Suprapubic skin (tissue), 4 donors: ENCODE measurements at regions not wholly inside any gene's neighbourhood (a gene's known extent, or its start where the extent isn't known, plus 50 kb on each side); places are given as distances from the start of the nearest gene placed in this dataset.

ENCODE experiments used
- EP300 ChIP-seq: sonication (generic); formaldehyde crosslinking; IDR thresholded peaks from one replicate; pipeline ENCODE4 v1.6.1; 2017; ENCODE audit warnings: antibody characterized with exemption
- POLR2A ChIP-seq, 2 donors: fragments of 450-650 bp; IDR thresholded peaks; one replicate each; pipeline ENCODE4 v1.6.1; 2017; ENCODE audit warnings: antibody characterized with exemption in 2 of 2, mild to moderate bottlenecking in 2 of 2, moderate library complexity in 2 of 2
- POLR2AphosphoS5 ChIP-seq, 3 donors: sonication (generic); formaldehyde crosslinking; IDR thresholded peaks; one replicate each; pipeline ENCODE4 v1.6.1; 2017; ENCODE audit warnings: antibody characterized with exemption in 3 of 3
- TF ChIP-seq, protein P1 (sequence below), 2 donors: fragments of 200-600 bp in 1 of 2; fragments of 450-650 bp in 1 of 2; sonication (generic) in 1 of 2; IDR thresholded peaks; one replicate each; pipeline ENCODE4 v1.5.1; 2016 to 2019; ENCODE audit warnings: antibody characterized with exemption in 2 of 2, mild to moderate bottlenecking in 1 of 2, moderate library complexity in 1 of 2

DNA sequence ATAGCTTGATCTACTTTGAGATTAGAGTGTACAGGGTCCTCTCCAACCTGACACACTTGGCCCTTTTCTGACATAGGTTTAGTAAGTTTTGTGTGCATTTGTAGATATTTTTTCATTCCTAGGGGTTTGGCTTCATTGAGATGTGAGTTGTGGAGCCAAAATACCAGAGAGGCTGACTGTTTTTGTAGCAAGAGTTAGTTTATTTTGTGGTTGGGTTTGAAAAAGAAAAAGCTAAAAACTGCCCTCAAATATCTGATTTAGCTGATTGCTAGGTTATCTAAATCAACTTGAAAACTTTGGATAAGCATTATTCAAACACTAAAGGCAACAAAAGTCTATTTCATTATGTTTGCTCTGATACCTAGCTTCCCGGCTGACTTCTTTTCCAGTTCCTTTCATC, 164.7 kb upstream of the CENPW start:
- TF ChIP-seq POLR2AphosphoS5 (IDR thresholded peaks at IDR 0.05) (no peak), POLR2A (IDR thresholded peaks at IDR 0.05) (no peak), EP300 (no peak)
- TF ChIP-seq, protein P1, sequence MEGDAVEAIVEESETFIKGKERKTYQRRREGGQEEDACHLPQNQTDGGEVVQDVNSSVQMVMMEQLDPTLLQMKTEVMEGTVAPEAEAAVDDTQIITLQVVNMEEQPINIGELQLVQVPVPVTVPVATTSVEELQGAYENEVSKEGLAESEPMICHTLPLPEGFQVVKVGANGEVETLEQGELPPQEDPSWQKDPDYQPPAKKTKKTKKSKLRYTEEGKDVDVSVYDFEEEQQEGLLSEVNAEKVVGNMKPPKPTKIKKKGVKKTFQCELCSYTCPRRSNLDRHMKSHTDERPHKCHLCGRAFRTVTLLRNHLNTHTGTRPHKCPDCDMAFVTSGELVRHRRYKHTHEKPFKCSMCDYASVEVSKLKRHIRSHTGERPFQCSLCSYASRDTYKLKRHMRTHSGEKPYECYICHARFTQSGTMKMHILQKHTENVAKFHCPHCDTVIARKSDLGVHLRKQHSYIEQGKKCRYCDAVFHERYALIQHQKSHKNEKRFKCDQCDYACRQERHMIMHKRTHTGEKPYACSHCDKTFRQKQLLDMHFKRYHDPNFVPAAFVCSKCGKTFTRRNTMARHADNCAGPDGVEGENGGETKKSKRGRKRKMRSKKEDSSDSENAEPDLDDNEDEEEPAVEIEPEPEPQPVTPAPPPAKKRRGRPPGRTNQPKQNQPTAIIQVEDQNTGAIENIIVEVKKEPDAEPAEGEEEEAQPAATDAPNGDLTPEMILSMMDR (IDR thresholded peaks at IDR 0.05), result no peak
